ENCODE measurements at regions not wholly inside any gene's neighbourhood (a gene's known extent, or its start where the extent isn't known, plus 50 kb on each side); places are given as distances from the start of the nearest gene placed in this dataset.
"Not testable (repeated sequence)": the region's sequence is repeated elsewhere in the genome, so short reads cannot be mapped to it uniquely, and the experiment has no call there.

DNA sequence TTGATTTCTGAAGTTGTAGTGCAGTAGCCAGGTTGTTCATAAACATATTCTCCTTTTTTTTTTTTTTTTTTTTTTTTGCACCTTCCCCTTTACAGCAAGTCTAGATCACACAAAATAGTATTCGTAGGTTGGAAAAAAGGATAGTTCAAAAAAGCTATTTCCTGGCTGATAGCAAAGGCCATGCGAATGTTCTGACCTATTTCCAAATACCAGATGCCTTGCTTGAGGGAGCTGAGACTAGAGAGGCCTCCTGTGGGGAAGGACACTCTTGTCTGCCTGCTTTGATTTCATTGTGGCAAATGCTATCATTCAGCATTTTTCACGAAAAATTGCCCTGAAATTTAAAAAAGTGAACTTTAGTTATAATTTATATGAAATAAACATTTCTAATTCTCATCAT lies 111.4 kb downstream of the MAD2L1 start:
- no peaks in the 10 kb centered on the region for H3K36me3 ChIP-seq (ENCODE audit: insufficient read depth)
- no peak overlapping the region for H3K27ac ChIP-seq (ENCODE audit: low read depth)
- no peak for DNase-seq (ENCODE audit: extremely low spot score)
- no peak overlapping the region for H3K4me3 ChIP-seq (ENCODE audit: low read depth, low read length)
- 88% methylated on average over 3 of the region's 3 CpGs for WGBS
- no peaks in the 10 kb centered on the region for H3K4me1 ChIP-seq (ENCODE audit: insufficient read depth)

DNA sequence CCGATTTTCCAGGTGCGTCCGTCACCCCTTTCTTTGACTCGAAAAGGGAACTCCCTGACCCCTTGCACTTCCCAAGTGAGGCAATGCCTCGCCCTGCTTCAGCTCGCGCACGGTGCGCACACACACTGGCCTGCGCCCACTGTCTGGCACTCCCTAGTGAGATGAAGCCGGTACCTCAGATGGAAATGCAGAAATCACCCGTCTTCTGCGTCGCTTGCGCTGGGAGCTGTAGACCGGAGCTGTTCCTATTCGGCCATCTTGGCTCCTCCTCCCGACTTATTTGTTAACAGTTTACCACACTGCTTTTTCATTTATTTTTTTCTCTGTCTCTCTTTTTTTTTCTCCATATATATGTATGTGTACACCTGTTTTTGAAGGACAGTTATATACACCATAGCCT lies 112.2 kb downstream of the MAD2L1 start:
- 97% methylated on average over 18 of the region's 18 CpGs for WGBS
- H3K27ac ChIP-seq (ENCODE audit: low read depth); H3K4me1 ChIP-seq (ENCODE audit: insufficient read depth); H3K4me3 ChIP-seq (ENCODE audit: low read depth, low read length); DNase-seq (ENCODE audit: extremely low spot score); H3K36me3 ChIP-seq (ENCODE audit: insufficient read depth): not testable (repeated sequence)

DNA sequence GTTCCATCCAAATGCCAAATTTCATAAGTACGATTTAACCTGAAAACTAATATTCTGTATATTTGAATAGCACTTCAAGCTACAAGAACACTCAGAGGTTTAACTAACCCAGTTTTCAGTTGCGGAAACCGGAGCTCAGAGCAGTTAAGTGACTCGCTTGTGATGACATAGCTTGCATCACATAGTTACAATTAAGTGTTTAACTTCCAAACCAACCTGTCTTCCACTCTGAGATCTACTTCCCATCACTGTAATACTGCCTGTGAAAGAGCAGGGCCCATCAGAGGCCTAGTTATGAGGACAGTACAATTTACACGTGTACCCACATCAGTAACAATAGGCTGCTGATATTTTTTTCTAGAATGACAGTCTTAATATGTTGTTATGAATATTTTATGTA lies 120.3 kb downstream of the MAD2L1 start:
- WGBS, result 82% methylated on average over 5 of the region's 5 CpGs
- no peaks in the 10 kb centered on the region for H3K36me3 ChIP-seq (ENCODE audit: insufficient read depth)

DNA sequence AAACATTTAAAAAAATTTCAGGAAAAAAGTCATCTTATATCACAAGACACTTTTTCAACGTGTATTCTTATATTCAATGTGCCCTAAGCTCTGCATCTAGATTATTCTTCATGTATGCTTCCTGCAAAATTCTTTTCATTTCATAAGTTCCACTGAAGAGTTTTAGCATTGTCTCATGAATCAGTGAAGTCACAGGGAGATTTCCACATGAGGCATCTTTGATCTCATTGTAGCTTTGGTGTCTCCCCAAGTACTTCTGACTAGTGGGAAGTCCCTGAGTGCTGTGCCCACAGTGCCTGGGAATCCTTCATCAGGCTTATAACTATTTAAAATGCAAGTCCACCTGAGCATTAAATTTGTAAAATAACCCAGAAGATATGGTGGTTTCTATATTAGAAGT lies 123.8 kb downstream of the MAD2L1 start:
- 85% methylated on average over 1 of the region's 1 CpG for WGBS
- Histone ChIP-seq H3K27ac (ENCODE audit: low read depth) (no peak overlapping the region), H3K36me3 (ENCODE audit: insufficient read depth) (no peaks in the 10 kb centered on the region), H3K4me1 (ENCODE audit: insufficient read depth) (no peaks in the 10 kb centered on the region), H3K4me3 (ENCODE audit: low read depth, low read length) (no peak overlapping the region)
- DNase-seq (ENCODE audit: extremely low spot score), result no peak

More for the DNA sequence above, 120.3 kb downstream of the MAD2L1 start:
- no peak overlapping the region for H3K4me3 ChIP-seq (ENCODE audit: low read depth, low read length)
- H3K27ac ChIP-seq (ENCODE audit: low read depth), result no peak overlapping the region
- no peaks in the 10 kb centered on the region for H3K4me1 ChIP-seq (ENCODE audit: insufficient read depth)
- no peak for DNase-seq (ENCODE audit: extremely low spot score)

DNA sequence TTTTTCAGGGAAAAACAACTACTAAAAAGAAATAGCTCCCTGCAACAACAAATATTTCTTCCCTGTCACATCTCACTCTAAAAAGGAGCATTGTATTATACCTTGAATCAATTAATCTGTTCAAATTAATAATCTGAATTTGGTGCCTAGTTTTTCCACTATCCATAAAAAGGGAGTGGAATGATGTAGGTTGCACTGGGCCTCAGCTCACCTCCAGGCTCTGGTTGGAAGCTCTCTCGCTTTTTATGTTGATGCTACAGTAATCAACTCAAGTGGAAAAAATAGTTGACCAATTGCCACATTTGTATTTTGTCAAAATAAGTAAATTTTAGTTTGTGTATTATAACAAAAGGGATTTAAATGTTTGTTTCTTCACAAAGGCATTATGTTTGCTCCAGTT lies 126.1 kb downstream of the MAD2L1 start:
- H3K36me3 ChIP-seq (ENCODE audit: insufficient read depth), result no peaks in the 10 kb centered on the region
- no peaks in the 10 kb centered on the region for H3K4me1 ChIP-seq (ENCODE audit: insufficient read depth)
- no peak for DNase-seq (ENCODE audit: extremely low spot score)
- WGBS, result 91% methylated on average over 1 of the region's 1 CpG
- H3K27ac ChIP-seq (ENCODE audit: low read depth), result no peak overlapping the region
- H3K4me3 ChIP-seq (ENCODE audit: low read depth, low read length), result no peak overlapping the region

DNA sequence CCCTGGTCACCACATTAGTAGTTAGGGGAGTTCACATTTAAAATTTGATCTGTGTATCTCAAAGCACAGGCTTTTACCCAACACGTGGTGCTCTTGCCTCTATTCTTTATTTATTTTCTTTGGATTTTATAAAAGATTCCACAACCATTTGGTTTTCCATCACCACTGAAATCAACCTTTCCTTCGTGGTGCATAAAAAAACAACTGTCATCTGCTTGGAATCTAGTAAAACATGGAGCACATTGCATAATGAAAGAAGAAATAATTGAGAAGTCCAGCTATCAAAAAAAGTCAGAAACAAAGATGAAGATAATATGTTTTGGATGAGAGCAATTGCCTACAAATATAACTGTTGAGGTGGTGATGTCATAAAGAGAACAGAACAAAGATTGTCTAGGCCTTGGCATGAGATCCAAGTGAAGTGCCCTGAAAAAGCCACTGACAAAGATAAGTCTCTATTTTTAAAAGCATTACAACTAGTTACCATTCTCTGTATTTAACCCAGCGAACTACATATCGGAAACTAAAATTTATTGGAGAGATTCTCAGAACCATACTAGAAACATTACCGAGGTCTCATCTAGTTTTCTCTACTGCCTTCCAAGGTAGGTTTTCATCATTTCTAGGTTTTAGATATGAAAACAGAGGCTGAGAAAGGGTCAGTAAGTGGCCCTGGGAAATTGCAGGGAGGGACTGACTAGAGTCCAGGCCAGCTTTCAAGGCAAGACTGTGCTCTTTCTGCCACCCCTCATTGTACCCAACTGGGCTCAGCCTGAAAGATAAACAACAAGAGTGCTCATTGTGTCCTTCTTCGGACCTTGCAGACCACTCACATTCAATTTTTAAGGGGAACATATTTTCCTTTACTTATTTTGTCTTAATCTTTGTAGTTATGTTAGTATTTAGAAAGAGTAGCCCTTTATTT lies 127.3 kb downstream of the MAD2L1 start:
- no peaks in the 10 kb centered on the region for H3K4me1 ChIP-seq (ENCODE audit: insufficient read depth)
- H3K27ac ChIP-seq (ENCODE audit: low read depth), result no peak overlapping the region
- WGBS, result 66% methylated on average over 6 of the region's 6 CpGs
- no peaks in the 10 kb centered on the region for H3K36me3 ChIP-seq (ENCODE audit: insufficient read depth)
- no peak overlapping the region for H3K4me3 ChIP-seq (ENCODE audit: low read depth, low read length)
- DNase-seq (ENCODE audit: extremely low spot score), result no peak

DNA sequence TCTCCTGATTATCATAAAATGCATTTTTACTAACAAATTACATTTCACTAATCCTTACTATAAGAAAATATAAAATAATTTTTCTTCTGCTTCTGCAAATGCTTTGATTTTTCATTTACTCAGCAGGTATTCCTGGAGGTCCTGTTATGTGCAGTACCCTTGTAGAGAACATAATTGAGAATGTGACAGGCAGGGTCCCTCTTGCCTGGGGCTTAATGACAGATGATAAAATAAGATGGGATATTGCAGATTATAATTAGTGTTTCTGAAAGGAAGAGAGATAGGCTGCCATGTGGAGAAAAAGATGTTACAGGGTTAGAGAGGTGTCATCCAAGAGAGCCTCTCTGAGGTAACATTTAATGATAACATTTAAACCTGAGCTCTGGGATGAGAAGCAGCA lies 128.9 kb downstream of the MAD2L1 start:
- no peak for DNase-seq (ENCODE audit: extremely low spot score)
- Histone ChIP-seq H3K27ac (ENCODE audit: low read depth) (no peak overlapping the region), H3K4me3 (ENCODE audit: low read depth, low read length) (no peak overlapping the region), H3K36me3 (ENCODE audit: insufficient read depth) (no peaks in the 10 kb centered on the region), H3K4me1 (ENCODE audit: insufficient read depth) (no peaks in the 10 kb centered on the region)

DNA sequence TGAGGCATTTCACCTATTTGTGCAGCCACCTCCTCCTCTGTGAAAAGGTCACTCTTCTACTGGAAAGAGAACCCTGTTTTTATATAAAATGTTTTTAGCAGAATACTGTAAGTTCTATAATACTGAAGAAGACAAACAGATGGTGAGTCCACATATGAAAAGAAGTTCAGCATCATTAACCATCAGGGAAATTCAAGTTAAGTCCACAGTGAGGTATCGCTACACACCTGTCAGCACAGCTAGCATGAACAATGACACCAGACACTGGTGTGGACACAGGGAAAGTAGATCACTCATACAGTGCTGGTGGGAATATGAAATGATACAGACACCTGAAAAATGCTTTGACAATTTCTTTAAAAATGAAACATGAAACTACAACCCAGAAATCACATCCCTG lies 133.0 kb downstream of the MAD2L1 start:
- no peaks in the 10 kb centered on the region for H3K36me3 ChIP-seq (ENCODE audit: insufficient read depth)
- no peak for DNase-seq (ENCODE audit: extremely low spot score)
- WGBS, result 93% methylated on average over 1 of the region's 1 CpG
- H3K4me1 ChIP-seq (ENCODE audit: insufficient read depth), result no peaks in the 10 kb centered on the region
- H3K27ac ChIP-seq (ENCODE audit: low read depth), result no peak overlapping the region
- no peak overlapping the region for H3K4me3 ChIP-seq (ENCODE audit: low read depth, low read length)

DNA sequence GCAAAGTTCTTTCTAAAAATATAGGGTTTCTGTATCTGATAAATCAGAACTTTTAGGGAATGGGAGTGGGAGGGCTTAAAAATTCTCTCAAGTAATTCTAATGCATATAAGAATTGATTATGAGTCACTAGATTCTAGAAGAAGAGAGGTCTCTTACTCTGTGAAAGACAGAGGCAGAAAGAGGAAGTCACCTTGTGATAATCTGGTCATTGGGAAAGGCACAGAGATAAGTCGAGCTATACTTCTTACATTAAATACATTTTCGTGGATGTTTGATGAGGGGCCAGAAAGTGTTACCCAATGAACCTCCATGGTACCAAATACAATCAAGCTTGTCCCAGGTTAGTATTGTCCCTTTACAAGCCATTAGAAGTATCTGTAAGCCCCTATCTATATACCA lies 134.4 kb downstream of the MAD2L1 start:
- Histone ChIP-seq H3K27ac (ENCODE audit: low read depth) (no peak overlapping the region), H3K4me3 (ENCODE audit: low read depth, low read length) (no peak overlapping the region), H3K36me3 (ENCODE audit: insufficient read depth) (no peaks in the 10 kb centered on the region), H3K4me1 (ENCODE audit: insufficient read depth) (no peaks in the 10 kb centered on the region)
- WGBS, result 87% methylated on average over 2 of the region's 2 CpGs
- no peak for DNase-seq (ENCODE audit: extremely low spot score)

DNA sequence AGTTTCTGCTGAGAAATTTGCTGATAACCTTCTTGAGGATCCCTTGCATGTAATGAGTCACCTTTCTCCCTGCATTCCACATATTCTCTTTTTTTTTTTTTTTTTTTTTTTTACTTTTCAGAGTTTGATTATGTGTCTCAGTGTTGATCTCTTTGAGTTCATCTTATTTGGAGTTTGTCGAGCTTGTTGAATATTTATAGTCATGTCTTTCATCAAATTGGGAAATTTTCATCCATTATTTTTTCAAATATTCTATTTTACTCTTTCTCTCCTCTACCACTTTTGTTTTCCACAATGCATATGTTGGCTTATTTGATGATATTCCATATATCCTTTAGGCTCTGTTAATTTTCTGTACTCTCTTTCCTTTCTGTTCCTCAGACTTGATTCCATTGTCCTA lies 136.1 kb downstream of the MAD2L1 start:
- no peaks in the 10 kb centered on the region for H3K36me3 ChIP-seq (ENCODE audit: insufficient read depth)
- DNase-seq (ENCODE audit: extremely low spot score), result no peak
- H3K27ac ChIP-seq (ENCODE audit: low read depth), result no peak overlapping the region
- H3K4me1 ChIP-seq (ENCODE audit: insufficient read depth), result no peaks in the 10 kb centered on the region
- WGBS, result 81% methylated on average over 1 of the region's 1 CpG
- H3K4me3 ChIP-seq (ENCODE audit: low read depth, low read length), result no peak overlapping the region

DNA sequence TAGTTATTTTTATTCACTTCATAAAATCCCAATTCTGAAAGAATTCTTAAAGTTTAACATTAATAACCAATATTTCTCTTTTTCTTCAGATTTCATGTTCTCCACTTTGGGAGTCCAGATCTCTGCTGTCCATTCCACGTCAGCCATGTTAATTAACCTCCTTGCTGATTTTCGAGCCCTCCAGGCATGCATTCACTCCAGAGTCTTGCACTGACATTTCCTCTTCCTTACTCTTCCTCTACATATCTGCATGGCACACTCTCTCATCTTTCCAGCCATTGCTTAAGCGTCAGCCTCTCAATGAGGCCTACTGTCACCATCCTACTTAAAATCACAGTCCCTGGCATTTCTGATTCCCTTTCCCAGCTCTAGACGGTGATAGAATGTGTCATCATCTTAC lies 144.8 kb downstream of the MAD2L1 start:
- Histone ChIP-seq H3K36me3 (ENCODE audit: insufficient read depth) (no peaks in the 10 kb centered on the region), H3K4me1 (ENCODE audit: insufficient read depth) (no peaks in the 10 kb centered on the region), H3K4me3 (ENCODE audit: low read depth, low read length) (no peak overlapping the region), H3K27ac (ENCODE audit: low read depth) (no peak overlapping the region)
- WGBS, result 93% methylated on average over 4 of the region's 4 CpGs
- no peak for DNase-seq (ENCODE audit: extremely low spot score)

DNA sequence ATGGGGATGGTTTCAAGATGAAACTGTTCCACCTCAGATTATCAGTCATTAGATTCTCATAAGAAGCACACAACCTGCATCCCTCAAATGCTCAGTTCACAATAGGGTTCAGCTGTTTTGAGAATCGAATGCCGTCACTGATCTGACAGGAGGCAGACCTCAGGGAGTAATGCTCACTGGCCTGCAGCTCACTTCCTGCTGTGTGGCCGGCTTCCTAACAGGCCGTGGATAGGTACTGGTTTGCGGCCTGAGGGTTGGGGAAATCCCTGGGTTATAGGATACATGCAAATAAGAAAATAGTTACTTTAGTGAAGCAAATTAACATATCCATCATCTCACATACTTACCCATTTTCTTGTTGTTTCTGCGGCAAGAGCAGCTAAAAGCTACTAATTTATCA lies 160.4 kb downstream of the MAD2L1 start:
- Histone ChIP-seq H3K4me1 (ENCODE audit: insufficient read depth) (no peaks in the 10 kb centered on the region), H3K4me3 (ENCODE audit: low read depth, low read length) (no peak overlapping the region), H3K36me3 (ENCODE audit: insufficient read depth) (no peaks in the 10 kb centered on the region), H3K27ac (ENCODE audit: low read depth) (no peak overlapping the region)
- DNase-seq (ENCODE audit: extremely low spot score), result no peak
- WGBS, result 93% methylated on average over 6 of the region's 6 CpGs

DNA sequence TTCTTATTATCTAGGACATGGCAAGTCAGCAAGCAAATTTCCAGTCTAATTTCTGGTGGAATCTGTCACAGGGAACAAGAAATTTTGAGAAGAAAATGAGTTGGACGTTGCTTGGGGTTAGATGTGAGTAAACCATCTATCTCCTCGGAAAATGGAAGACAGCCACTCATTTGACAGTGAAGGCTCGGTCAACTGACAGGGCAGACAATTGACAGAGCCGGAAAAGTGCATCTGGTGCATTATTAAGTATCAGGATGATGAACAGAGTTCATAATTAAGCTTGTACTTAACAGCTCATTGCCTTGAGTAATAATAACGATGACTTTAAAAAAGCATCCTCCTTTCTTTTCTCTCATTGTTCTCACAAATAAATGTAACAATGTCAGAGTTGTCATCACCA lies 168.4 kb downstream of the MAD2L1 start:
- Histone ChIP-seq H3K4me1 (ENCODE audit: insufficient read depth) (no peaks in the 10 kb centered on the region), H3K36me3 (ENCODE audit: insufficient read depth) (no peaks in the 10 kb centered on the region), H3K27ac (ENCODE audit: low read depth) (no peak overlapping the region), H3K4me3 (ENCODE audit: low read depth, low read length) (no peak overlapping the region)
- 85% methylated on average over 5 of the region's 5 CpGs for WGBS
- DNase-seq (ENCODE audit: extremely low spot score), result no peak

DNA sequence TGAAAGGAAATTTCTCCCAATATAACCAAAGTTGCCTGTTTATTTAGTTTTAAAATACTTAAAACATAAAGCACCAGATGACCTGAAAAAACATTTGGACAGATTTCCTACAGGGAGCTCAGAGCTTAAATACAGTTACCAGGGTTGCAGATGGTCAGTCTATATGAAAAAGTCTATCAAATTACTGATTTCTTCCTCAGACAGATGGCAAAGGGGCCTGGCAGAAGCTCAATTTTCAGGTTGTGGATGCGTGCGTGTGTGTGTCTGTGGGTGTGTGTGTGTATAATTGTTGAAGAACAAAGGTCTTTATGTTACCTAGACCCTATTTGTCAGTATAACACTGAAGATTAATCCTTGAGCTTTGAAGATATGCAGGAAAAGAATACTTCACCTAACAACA lies 169.4 kb downstream of the MAD2L1 start:
- 93% methylated on average over 2 of the region's 2 CpGs for WGBS
- DNase-seq (ENCODE audit: extremely low spot score), result no peak
- no peak overlapping the region for H3K27ac ChIP-seq (ENCODE audit: low read depth)
- no peaks in the 10 kb centered on the region for H3K36me3 ChIP-seq (ENCODE audit: insufficient read depth)
- no peaks in the 10 kb centered on the region for H3K4me1 ChIP-seq (ENCODE audit: insufficient read depth)
- no peak overlapping the region for H3K4me3 ChIP-seq (ENCODE audit: low read depth, low read length)

All from urinary bladder (tissue), 3 donors.